ENCODE measurements at regions not wholly inside any gene's neighbourhood (a gene's known extent, or its start where the extent isn't known, plus 50 kb on each side); places are given as distances from the start of the nearest gene placed in this dataset.

GRCh38 chr2:217299590-217299989 is 439.7 kb upstream of the TNP1 start:
- no peak for DNase-seq (ENCODE audit: low spot score)

- no peak for DNase-seq (ENCODE audit: low spot score)
Observed at GRCh38 chr2:217297096-217297495, 437.2 kb upstream of the TNP1 start.

DNA sequence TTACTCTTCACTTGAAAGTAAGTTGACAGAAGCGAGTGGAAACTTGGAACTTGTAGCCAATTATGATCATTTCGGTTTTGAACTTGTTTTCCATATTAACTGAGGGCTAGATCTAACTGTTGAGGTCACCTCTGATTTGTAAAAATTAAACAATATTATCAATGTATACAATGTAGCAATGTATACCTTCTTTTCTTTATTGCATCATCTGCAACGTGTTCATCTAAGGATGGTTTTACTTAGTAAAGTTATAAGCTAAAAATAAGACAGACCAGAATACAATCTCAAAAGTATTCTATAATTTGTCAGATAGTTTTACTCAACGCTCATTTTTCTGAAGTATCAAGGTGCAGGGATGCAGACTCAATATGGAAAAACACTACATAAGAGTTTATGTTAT is 435.0 kb upstream of the TNP1 start:
- DNase-seq (ENCODE audit: low spot score): no peak

GRCh38 chr2:217294211-217294610 is 434.3 kb upstream of the TNP1 start:
- DNase-seq (ENCODE audit: low spot score): no peak

- no peak for DNase-seq (ENCODE audit: low spot score)
Observed at GRCh38 chr2:217293607-217294006, 433.7 kb upstream of the TNP1 start.

DNA sequence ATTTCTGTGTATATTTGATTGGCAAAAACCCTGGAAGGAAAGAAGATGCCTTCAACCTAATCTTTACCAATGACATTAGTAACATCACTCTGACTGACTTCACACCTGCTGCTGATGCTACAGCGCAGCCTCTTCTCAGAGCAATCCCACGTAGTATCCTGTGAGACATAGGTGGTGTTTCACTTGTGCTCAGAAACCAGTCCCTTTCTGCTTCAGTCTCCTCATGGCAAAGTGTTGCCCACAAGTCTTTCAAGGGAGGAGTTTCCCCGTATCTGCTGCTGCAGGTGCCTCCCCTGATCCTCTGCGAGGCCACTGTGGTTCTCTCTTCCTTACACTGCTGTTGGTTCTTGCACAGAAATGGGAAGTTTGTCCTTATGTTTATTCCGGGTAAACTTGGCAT is 433.2 kb upstream of the TNP1 start:
- DNase-seq (ENCODE audit: low spot score): no peak

- no peak for DNase-seq (ENCODE audit: low spot score)
Observed at GRCh38 chr2:217291259-217291658, 431.4 kb upstream of the TNP1 start.

DNA sequence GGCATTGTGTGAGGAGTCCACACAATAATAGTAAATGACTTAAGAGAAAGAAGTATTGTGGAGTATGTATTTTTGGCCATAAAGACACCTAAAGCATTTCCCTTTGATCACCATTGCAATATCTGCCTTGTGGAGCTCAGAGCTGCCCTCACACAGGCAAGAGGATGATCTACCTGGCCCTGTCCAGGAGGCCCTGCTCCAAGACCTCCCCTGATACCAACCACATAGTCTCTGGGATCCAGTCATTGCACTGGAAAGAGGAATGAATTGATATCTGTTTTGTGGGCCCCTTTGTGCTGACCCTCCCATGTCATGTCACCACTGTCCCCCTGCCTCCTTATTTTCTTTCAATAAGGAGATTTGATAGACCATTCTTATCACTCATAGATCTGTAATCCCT is 430.6 kb upstream of the TNP1 start:
- DNase-seq (ENCODE audit: low spot score): no peak

DNA sequence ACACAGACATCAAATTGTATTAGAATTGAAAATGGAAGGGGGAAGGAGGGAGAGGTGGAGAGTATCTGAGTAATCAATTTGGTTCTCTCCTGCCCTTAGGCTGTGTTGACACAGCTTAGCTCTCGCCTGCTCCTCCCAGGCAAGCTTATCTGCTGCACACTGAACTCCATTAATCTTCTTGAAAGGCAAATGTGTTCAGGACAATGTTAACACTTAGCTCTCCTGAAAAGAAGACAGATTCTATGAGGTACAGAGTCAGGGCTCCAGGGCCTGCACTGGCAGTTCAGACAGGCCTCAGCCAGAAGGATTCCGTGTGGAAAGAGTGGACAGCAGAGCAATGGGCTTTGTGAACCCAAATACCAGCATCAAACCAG is 430.0 kb upstream of the TNP1 start:
- DNase-seq (ENCODE audit: low spot score): no peak

DNA sequence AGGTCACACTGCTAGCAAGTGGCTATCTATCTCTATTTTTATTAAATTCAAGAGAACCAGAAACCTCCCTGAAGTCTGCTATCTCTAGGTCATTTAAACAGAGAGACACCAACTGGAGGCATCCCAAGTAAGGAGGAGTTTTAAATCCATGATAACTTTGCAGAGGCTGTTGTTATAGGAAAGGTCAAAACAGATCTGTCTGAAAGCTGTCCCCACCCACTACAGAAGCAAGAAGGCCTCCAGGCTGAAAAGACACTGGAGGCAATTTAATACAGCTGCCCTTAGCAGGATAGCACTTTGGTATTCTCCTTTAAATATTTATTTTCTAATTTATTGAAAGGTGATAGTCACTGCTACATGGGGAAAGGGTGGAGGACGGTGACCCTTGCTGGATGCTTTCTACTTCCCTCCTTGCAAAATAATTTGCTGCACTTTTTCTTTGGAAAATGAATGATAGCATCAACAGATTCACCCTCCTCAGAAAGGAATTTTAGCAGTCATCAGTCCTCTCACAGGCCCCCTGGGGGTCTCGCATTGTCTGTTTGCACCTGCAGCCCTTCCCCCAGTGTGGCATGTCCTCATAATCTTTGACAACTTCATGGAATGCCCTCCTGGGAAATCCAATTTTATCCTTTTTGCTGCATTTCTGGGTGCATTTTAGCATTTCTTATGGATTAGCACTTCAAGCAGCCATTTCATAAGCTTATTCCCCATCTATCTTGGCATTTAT is 429.5 kb upstream of the TNP1 start:
- peak; percentile 6 for DNase-seq (ENCODE audit: low spot score)

GRCh38 chr2:217288472-217289063 is 428.7 kb upstream of the TNP1 start:
- no peak for DNase-seq (ENCODE audit: low spot score)

GRCh38 chr2:217286833-217287232 is 427.0 kb upstream of the TNP1 start:
- DNase-seq (ENCODE audit: low spot score): no peak

- DNase-seq (ENCODE audit: low spot score): no peak
Observed at GRCh38 chr2:217285926-217286325, 426.1 kb upstream of the TNP1 start.

DNA sequence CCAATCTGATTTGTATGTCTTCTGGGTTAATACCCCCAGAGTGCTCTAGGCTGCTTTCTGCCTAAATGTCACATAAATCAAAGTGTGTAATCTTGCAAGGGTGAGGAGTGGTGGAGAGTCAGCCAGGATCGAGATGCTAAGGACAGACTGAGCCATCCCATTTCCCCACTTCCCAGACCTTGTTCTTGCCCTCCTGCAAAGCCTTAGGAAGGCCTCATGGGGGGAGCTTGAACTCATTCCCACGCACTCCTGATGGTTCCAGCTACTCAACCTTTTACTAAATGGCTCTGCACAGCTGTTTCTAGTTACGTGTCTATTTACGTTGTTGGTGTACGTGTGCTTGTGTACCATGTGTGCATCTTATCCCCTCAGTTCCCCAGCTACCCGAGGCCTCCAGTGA is 423.6 kb upstream of the TNP1 start:
- DNase-seq (ENCODE audit: low spot score): no peak

DNA sequence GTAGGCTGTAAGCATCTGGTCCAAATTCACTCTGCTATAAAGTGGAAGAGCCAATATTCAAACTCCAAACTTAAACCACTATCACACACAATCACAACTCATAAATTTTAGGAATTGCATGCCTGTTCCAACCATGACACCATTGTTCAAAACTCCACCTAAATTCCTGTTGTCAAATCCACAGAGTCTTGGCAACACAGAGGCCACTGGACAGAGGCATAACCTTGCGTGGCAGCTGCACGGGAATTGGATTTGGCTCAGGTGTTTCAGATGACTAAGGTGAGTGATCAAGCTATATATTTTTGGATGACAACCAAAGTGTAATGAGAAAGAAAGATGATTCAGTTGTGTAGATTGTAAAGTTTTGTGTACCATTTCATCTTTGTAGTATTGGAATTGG is 422.7 kb upstream of the TNP1 start:
- no peak for DNase-seq (ENCODE audit: low spot score)

DNA sequence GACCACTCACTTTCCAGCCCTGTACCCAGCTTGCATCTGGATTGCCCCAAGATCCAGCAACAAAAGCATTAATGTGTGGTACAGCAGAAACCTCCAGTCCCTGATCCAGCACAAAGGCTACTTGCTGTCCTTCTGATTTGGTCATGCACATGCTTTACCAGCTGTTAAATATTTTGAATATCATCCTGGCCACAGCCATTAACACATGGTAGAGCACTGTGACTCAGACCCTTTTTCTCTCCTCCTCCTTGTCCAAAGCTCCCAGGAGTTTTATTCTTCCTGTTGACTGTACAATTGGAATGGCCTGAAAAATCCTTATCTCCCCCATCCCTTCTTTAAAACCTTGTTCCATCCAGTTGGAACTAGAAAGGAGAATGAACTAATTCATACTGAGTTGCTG is 419.7 kb upstream of the TNP1 start:
- DNase-seq (ENCODE audit: low spot score): no peak

- DNase-seq (ENCODE audit: low spot score): no peak
Observed at GRCh38 chr2:217279140-217279539, 419.3 kb upstream of the TNP1 start.

GRCh38 chr2:217277646-217278398 is 418.0 kb upstream of the TNP1 start:
- DNase-seq (ENCODE audit: low spot score): no peak

DNA sequence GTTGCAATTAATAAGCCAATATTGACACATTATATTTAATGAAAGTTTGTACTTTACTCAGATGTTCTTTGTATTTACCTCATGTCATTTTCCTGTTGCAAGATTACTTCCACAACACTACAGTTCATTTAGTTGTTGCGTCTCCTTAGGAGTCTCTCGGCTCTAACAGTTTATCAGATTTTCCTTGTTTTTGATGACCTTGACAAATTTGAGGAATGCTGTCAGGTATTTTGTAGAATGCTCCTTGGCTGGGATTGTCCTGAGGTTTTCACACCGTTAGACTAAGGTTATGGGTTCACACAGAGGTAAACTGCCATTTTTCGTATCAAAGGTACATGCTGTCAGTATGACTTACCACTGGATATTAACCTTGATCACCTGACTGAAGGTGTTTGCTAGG is 416.6 kb upstream of the TNP1 start:
- DNase-seq (ENCODE audit: low spot score): no peak

GRCh38 chr2:217275091-217275490 is 415.2 kb upstream of the TNP1 start:
- no peak for DNase-seq (ENCODE audit: low spot score)

- DNase-seq (ENCODE audit: low spot score): no peak
Observed at GRCh38 chr2:217274578-217274977, 414.7 kb upstream of the TNP1 start.

DNA sequence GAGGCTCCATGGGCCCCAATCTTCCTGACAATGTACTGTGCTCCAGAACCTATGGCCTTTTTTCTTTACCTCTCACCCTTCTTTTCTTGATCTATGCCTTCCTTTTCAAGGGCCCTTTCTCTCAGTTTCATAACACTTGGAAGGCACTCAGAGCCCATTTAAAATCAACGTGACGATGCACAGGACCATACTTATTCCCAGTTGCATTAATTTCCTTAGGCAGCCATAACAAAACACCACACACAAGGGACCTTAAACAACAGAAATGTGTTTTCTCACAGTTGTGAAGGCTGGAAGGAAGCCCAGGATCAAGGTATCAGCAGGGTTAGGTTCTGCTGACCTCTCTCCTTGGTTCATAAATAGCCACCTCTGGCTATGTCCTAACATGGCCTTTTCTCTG is 414.0 kb upstream of the TNP1 start:
- DNase-seq (ENCODE audit: low spot score): no peak

DNA sequence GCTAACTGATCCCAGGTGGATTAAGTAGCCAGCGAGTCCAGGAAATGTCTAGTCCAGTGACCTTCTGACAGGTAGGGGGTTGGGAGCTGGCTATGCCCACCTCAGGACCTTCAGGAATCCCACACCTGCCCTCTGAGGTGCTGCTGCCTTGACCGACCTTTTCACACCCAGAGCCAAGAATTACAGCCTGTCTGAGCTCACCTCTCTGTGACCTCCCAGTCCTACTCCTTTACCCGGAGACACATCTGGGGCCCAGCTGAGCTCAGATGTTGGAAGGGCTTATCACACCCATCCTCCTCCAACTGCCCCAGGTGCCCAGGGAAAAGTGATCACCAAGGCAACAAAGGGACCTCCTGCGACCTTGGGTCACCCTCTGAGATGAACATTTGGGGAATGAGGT is 413.3 kb upstream of the TNP1 start:
- no peak for DNase-seq (ENCODE audit: low spot score)

GRCh38 chr2:217271813-217272212 is 411.9 kb upstream of the TNP1 start:
- no peak for DNase-seq (ENCODE audit: low spot score)

Measured in hematopoietic multipotent progenitor cell treated with erythropoietin and hydrocortisone succinate and interleukin-3 and kit ligand, for 17 days (in vitro differentiated cells).